WTC11 (cell line): ENCODE measurements at regions not wholly inside any gene's neighbourhood (a gene's known extent, or its start where the extent isn't known, plus 50 kb on each side); places are given as distances from the start of the nearest gene placed in this dataset.

Source experiments
- AFF4 ChIP-seq: sonication (generic); formaldehyde crosslinking; IDR thresholded peaks from 2 replicates; pipeline ENCODE4 v1.8.1; 2023; ENCODE audit warnings: mild to moderate bottlenecking, missing genetic modification reagents, borderline replicate concordance
- RORB ChIP-seq: fragments of 250-450 bp; sonication (Bioruptor Pico); IDR thresholded peaks from 2 replicates; pipeline ENCODE4 v1.9.0; 2021; ENCODE audit warnings: mild to moderate bottlenecking

- TF ChIP-seq AFF4 (CRISPR knock-in tag) (no peak), RORB (CRISPR knock-in tag) (no peak)
Measured at GRCh38 chr18:75115514-75115913, 93.4 kb downstream of the PTGR3 start (continued).
